ENCODE measurements at regions not wholly inside any gene's neighbourhood (a gene's known extent, or its start where the extent isn't known, plus 50 kb on each side); places are given as distances from the start of the nearest gene placed in this dataset.
"Not testable (repeated sequence)": the region's sequence is repeated elsewhere in the genome, so short reads cannot be mapped to it uniquely, and the experiment has no call there.

DNA sequence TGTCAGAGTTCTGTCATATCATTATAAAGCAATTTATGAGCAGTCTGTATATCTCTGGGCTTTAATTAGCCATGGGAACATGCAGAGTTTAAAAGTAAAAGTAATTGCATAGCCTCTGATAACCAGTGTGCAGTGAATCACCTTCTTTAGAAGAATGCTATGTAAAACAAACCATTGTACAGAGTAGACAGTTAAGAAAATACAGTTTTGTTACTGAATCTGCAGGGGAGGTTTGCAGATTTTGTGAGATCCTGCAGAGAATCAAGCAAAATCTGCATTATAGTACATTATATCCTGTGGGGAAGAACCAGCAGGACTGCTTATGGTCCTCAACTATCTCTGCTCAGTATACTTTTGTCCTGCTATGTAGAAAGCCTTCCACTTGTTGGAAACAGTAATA lies 396.2 kb upstream of the NAALADL2 start:
- no peak for DNase-seq

DNA sequence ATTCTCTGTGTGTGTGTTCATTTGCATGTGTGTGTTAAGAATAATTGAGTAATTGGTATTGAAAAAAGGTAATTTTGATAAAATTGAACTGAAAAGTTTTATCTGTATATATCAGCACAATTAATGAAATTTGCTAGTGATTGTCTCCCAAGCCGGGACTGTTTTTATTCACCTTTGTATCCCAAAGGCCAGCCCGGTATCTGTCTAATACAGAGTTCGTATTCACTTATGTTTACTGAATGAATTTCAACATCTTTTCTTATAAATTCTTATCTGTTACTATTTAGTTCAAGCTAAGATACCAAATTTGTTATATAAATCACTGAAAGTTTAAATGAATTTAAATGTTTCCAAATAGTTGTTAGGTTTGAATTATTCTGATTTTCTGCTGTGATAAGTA lies 394.0 kb upstream of the NAALADL2 start:
- DNase-seq = no peak

DNA sequence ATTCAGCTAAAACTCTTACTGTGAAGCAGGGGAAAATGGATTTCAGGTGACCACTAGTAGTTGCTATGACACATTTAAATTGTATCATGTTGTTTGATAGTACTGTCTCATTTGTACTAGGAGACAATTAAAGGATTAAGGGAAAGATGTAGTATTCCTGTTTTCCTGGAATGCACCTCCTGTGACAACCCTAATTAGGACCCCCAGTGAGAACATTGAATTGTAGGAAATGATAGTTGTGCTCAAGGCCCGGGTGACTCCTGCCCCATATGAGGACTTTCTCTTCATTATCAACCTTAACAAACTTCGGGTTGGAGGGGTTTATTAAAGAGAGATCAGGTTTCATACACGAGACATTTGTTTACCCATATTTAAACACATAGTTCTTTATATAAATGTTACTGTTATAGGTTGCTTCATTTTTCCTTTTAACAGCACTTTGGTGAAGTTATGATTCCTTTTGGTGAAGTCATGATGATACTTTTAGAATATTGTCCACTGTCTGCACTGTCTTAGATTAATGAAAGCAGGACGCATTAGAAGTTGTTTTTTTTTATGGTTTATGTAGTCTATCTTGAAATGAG lies 392.6 kb upstream of the NAALADL2 start:
- DNase-seq = no peak

DNA sequence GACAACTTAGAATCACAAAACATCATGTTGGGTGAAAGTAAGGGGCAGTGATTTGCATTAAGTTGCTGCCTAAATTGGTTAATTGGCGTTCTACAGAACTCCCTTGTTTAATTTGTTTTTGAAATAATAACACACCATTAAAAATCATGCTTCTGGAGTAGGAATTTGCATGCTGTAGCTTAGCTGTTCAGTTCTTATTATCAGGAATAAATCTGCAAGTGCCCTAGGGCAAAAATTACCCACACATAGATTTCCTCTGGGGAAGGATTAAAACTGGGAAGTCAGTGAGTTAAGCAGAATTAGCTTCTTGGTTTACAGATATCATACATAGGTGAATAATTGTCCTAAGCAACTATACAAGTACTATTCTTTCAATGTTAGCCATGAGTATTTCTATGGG lies 381.6 kb upstream of the NAALADL2 start:
- DNase-seq = no peak

DNA sequence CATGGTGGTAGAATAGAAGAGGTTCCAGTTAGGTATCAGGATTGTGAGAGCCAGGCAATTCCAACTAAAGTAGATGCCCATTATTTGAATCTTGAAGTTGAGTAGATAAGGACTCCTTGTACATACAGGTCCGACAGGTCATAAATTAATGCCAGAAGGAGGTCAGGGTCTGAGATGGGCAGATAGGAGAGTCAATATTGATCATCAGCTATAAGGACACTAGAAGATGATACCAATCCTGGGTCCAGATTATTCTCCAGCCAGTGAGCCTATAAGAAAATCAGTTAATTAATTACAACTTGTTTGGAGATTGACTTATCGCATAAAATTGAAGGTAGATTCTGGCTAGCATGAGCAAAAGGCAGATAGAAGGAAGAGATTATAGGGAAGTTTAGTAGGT lies 378.4 kb upstream of the NAALADL2 start:
- no peak for DNase-seq

DNA sequence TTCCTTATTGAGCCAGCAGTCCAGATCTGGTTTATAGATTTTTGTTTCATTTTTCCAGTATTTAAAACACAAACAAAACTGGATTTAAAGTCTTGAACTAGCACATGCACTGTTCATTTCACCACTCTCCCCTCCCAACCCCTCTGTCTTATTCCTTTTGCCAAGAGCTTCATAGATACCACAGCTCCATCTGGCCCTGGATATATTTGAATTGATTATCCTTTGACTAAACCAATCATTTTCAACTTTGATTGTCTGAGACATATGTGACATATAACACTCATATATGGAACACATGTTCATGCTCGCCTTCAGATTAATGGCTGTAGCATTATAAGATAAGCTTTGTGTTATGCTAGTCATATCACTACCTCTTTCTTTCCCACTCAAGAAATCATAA lies 376.6 kb upstream of the NAALADL2 start:
- no peak for DNase-seq

DNA sequence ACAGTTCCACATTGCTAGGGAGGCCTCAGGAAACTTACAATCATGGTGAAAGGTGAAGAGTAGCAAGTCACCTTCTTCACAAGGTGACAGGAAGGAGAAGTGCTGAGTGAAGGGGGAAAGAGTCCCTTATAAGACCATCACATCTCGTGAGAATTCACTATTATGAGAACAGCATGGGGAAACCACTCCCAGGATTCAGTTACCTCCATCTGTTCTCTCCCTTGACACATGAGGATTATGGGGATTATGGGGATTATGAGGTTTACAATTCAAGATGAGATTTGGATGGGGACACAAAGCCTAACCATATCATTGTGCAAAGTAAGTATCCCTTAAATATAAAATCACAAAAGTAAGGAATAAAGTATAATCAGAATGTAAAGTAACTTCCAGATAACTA lies 375.9 kb upstream of the NAALADL2 start:
- DNase-seq = no peak

DNA sequence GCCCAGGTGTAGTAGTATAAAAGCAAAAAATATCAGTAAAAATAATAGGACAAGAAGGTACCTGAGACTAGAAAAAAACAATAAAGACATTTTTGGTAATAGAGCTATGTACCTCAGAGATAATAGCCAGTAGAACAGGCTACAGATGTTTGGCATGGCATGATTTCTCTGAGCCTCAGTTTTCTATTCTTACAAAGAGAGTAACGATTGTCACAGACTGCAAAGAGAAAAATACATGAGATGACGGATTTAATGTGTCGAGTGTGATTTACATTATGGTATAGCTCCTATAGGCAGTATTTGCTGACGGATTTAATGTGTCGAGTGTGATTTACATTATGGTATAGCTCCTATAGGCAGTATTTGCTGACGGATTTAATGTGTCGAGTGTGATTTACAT lies 375.3 kb upstream of the NAALADL2 start:
- DNase-seq = not testable (repeated sequence)

DNA sequence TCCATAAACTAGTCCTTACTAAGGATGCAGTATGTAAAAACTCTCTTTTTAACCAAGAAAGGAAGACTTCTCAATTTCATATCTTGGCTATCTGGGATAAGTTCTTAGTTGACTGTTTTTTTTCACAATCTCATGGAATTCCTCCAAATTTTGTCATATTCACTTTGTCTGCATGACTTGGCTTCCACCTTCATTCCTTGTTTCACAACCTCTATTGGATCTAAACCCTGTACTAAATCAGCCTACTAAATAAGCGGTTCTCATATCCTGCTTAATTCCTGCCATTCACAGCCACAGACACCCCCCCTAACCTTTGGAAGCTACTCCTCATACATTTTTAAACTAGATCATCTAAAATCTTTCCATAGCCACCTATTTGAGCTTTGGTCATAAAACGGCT lies 370.6 kb upstream of the NAALADL2 start:
- no peak for DNase-seq

DNA sequence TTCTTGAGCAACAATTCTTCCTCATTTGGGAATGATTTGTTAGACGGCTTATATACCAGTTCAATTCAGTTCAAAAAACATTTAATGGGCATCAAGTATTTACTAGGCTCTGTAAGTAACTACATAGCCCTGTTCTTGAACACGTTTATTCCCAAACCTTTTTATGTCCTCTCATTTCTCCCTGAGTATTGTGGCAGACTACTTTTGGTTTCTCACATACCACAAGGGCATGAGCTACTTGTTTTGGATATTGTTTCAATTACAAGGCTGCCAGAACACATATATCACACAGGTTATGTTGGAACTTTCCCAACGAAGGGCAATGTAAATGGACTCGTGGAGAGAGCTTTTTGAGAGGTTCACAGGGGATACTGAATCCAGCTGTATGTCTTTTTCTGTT lies 363.8 kb upstream of the NAALADL2 start:
- no peak for DNase-seq

DNA sequence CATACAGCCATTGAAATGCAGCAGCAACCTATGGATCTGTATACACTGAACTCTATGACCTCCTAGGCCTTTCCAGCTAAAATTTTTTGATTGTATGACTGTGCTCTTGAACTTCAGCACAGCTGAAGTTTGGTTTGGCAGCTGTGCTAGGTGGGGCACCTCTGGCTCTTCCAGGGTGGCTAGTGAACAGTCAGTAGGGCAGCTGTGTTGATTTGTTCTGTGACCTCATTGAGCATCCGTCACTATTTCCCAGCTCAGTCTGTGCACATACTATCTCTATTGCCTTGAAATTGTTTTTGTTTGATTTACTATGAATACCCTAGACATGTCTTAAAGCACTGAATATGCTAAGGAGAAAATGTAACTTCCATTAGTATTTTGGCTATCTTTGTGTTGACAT lies 363.2 kb upstream of the NAALADL2 start:
- DNase-seq = no peak

DNA sequence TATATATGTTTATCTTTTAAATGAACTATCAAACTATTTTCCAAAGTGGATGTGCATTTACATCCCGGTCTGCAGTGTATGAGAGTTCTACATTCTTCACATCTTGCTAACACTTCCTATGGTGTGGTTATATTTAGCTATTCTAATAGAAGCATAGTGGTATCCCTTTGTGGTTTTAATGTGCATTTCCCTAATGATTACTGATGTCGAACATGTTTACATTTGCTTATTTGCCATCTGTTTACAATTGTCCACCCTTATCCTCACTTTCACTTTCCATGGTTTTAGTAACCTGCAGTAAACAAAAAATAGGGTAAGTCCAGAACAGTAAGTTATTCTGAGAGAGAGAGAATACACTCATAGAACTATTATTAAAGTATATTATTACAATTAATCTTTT lies 360.5 kb upstream of the NAALADL2 start:
- no peak for DNase-seq

DNA sequence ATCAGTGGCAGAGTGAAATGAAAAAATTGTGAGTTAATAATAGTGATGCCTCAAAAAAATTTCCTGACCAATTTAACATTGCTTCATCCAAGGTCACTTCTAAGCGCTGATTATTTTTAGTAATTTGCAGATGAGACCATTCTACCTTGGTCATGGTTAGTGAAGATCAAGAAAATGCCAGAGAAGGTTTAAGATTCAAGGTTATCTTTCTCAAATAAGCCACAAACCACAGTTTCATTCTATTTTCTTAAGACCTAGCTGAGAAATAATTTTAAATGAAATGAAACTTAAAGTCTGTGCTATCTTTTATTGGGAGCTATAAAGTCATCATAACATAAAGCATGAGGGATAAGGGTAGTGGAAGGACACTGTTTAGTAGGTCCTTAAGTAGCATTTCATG lies 353.9 kb upstream of the NAALADL2 start:
- DNase-seq = no peak

DNA sequence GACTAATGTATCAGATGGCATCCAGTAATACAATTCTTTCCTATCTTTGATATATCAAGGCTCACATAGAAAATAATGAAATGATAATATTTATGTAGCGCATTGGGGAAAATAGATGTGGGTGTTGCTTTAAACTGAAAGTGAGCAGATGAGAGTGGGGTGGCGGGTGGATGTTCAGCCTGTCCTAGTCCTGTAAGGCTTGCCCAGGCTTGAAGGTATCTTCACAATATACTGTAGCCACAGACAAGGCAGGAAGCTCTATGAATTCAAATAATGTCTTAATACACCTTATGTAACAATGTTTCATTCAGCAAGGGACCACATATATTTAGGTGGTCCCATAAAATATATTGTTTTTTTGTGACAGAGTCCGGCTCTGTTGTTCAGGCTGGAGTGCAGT lies 334.9 kb upstream of the NAALADL2 start:
- no peak for DNase-seq

DNA sequence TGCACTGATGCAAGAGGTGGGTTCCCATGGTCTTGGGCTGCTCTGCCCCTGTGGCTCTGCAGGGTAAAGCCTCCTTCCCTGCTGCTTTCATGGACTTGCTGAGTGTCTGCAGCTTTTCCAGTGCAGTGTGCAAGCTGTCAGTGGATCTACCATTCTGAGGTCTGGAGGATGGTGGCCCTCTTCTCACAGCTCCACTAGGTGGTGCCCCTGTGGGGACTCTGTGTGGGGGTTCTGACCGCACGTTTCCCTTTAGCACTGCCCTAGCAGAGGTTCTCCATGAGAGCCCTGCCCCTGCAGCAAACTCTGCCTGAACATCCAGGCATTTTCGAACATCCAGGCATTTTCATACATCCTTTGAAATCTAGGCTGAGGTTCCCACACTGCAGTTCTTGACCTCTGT lies 329.8 kb upstream of the NAALADL2 start:
- DNase-seq = no peak

DNA sequence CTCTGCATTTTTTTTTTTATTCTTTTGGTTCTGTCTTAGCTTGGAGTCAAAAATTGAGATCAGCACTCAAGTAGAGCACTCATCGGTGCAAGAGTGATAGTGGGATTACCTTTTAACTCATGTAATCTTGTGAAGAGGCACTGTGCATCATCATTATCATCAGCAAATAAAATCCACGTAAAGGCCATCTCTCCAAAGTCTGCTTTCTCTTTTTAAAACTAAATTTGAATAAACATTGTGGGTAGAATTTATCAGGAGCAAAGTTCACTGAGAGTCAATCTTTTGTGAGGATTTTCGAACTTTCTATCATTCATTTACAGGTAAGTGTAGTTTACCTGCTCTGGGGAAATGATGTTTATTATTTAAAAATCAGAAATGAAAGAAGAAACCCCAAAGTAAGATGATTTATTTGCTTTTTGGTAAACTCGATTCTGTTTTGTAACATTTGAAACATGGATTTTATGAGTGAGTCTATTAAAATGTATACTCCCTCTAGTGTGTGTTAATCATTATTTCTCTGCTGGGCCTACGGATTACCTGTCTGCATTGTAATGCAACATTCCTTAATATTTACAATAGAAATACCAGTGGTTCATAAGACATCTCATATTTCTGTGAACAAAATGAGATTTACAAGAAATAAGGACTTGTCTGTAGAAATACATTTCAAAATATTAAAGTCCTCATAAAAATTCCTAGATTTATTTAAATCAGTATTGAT lies 327.7 kb upstream of the NAALADL2 start:
- DNase-seq = no peak

DNA sequence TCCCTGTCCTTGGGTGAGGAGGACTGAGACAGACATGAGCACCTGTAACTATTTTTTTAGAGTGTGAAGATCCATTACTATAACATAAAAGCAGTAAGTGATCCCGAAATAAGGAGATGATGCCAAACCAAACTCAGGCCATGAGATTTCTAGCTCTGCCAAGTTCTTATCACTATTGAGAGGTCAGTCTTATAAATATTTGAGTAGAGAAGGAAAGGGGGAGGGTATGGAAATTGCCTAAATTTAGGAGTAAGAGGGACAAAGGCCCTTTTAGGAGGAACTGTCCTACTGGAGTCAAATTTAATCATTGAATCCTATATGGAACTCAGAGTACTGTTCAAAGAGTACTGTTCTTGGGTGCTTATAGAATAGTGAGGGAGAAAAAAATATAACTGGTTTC lies 326.9 kb upstream of the NAALADL2 start:
- no peak for DNase-seq

DNA sequence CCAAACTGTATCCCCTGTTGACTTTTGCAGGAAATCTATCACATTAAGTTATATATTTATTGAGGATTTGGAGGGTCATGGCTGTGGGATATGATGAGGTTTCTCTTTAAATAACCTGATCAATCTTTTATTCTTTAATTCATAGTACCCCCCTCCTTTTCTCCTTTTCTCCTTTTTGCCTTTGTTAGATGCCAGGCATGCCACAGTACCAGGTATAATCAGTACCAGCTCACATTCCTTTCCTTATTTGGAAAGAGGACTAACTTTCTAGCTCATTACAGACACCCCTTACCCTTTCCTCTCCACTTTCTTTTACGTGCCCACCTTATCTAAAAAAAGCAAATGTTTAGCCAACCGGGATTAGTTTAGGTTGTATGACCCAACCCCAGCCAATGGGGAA lies 326.4 kb upstream of the NAALADL2 start:
- no peak for DNase-seq

DNA sequence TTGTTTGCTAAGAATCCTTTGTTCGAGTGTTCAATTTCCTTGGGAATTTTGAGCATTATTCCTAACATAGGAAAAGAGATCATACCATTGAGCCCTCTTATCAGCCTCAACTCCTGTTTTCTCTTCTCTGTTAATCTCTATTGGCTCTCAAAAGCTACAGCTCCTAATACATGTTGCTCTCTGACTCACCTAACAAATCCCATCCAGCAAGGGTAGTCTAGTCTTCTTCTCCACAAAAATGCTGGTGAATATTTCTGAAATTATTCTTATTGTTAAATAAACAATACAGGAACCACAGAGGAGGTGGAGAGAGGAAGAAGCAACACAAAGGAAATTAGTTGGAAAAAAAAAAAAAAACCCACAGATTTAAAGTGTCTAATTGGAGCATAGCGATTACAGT lies 325.8 kb upstream of the NAALADL2 start:
- no peak for DNase-seq

DNA sequence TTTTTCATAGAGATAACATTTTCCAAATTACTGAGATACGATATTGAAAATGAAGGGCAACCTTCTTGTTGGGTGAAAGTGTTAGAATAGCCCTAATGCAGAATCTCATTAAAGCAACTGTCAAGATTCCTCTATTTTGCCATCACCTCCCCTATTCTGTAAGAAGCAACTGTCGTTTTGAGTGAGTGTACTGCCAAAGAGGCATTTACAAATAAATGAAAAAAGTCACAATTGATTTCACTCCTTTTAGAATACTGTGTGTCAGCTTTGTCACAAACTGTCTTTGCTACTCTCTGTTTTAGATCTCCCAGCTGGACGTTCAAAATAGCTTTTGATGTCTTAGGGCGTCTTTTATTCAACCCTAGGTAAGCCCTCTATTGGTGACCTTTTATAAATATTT lies 322.8 kb upstream of the NAALADL2 start:
- no peak for DNase-seq

DNA sequence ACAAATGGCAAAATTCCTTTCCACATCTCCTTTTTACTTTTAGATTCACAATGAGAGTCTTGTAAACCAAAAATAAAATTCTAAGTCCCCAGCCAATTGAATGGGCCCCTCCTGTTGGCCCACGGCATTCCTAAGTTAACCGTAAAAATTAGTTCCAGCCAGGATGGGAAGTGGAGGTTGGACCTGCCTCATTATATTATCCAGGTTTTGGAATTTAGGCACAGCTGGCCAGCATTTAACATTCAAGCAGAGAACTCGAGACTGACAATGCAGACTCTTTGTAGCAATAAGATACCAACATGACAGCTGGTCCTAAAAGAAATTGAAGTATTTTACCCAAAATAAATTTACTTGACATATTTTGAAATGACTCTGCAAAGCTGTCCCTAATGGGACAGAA lies 321.0 kb upstream of the NAALADL2 start:
- no peak for DNase-seq

DNA sequence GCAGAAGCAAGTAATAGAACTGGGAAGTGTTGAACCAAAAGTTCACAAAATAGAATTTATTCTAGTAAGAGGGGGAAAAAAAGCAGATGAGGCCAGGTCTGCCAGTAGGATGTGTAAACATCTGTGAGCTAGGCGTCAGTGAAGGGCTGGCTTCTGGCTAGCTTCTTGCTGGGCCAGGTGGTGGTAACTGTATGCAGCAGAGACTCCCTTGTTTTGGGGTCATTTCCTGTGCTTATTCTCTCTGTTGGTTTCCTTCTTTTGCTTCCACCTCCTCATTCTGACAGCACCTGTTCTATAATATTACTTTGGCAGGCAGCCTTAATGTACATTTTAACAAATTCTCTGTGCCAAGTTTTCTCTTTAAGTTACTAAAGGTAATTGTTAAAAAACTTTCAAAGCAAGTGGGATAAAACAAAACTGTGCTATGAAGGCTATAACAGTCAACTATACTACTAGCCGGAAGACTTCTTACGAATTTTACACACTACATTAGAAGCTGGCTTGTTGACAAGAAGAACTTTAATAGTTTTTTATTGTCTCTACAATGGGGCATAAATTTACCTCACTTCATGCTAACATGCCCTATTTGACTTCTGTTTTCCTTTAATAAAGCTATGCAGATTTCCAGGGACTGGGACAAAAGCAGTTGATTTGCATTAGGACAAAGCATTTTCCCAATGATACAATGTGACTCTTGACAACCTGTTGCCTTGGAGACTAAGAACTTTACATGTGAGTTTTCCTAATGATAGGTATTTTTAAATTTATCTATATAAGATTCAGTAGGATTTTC lies 318.8 kb upstream of the NAALADL2 start:
- no peak for DNase-seq

DNA sequence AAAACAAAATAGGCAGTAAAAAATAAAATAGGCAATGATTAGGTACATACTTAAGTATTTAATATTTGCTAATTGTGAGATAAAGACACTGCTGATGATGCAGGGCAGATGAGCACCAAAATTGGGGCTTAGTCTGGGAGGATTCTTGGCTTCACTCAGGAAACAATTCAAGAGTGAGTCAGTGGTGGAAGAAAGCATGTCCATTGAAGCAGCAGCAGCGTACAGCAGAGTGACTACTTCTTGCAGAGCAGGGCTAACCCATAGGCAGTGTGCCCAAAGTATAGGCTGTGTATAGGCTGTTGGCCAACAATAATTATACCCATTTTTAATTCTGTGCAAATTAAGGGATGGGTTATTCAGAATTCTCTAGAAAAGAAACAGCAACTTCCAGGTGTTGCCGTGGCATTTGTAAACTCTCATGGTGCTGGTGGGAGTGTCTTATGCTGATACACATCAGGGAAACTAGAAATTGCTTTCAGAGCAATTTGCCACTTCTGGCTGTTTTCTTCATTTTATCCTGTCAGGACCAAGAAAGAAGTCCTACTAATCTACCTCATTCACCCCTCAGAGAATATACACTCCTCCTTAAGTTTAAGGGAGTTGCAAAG lies 317.3 kb upstream of the NAALADL2 start:
- no peak for DNase-seq

Measured in activated CD4-positive, alpha-beta T cell treated with anti-CD3 and anti-CD28 coated beads, Interleukin-2, amount 50 U/mL, for 48 hours (primary cell).